HG03175 (cell line): ENCODE measurements at regions not wholly inside any gene's neighbourhood (a gene's known extent, or its start where the extent isn't known, plus 50 kb on each side); places are given as distances from the start of the nearest gene placed in this dataset.

Experiments used
- ATAC-seq: cut with Tn5 transposase; IDR thresholded peaks from one replicate; pipeline ENCODE4 v1.9.1; 2021; ENCODE audit warnings: mild to moderate bottlenecking, moderate library complexity; ENCODE audit not compliant: unreplicated experiment

- ATAC-seq: no peak
These were observed 185.3 kb downstream of the MID1IP1 start for GRCh38 chrX:38986586-38986985.

- ATAC-seq: no peak
These were observed 186.0 kb downstream of the MID1IP1 start for GRCh38 chrX:38987198-38987651.

GRCh38 chrX:38988301-38988700 lies 187.0 kb downstream of the MID1IP1 start:
- no peak for ATAC-seq

GRCh38 chrX:38989076-38989475 lies 187.8 kb downstream of the MID1IP1 start:
- ATAC-seq: no peak

- no peak for ATAC-seq
These were observed 190.6 kb downstream of the MID1IP1 start for GRCh38 chrX:38991656-38992440.

DNA sequence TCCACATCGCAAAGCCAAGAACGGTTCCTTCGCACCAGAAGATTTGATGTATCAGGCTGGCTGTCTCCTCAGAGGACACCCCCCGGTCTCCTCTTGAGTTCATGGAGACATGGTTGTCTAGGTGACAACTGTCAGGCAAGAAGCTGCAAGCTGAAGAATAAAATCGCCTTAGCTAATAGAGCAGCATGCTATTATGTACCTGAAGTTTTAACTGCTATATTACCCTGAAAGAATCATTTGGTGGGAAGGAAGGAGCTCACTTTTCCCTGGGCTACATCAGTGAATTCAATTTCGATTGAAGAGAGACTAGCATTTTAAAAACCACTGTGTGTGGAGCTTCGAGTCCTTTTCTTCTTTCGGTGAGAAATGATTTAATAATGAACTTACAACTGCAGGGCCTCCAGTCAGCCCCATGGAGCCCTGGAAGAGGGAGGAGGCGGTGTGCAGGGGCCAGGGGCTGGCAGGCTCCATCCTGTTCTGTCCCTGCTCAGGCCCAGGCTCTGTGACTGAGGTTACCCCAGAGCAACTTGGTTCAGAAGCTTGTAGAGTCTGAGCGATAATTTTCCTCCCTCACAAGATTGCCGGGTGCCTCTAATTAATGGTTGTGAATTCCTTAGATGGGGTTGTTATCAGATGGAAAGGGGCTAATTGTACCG lies 191.3 kb downstream of the MID1IP1 start:
- no peak for ATAC-seq

GRCh38 chrX:38993500-38993899 lies 192.2 kb downstream of the MID1IP1 start:
- no peak for ATAC-seq

- no peak for ATAC-seq
These were observed 197.8 kb downstream of the MID1IP1 start for GRCh38 chrX:38999099-38999498.

- ATAC-seq: no peak
These were observed 198.9 kb downstream of the MID1IP1 start for GRCh38 chrX:38999967-39000745.

GRCh38 chrX:39000802-39001201 lies 199.5 kb downstream of the MID1IP1 start:
- no peak for ATAC-seq

GRCh38 chrX:39002466-39002865 lies 201.2 kb downstream of the MID1IP1 start:
- no peak for ATAC-seq

DNA sequence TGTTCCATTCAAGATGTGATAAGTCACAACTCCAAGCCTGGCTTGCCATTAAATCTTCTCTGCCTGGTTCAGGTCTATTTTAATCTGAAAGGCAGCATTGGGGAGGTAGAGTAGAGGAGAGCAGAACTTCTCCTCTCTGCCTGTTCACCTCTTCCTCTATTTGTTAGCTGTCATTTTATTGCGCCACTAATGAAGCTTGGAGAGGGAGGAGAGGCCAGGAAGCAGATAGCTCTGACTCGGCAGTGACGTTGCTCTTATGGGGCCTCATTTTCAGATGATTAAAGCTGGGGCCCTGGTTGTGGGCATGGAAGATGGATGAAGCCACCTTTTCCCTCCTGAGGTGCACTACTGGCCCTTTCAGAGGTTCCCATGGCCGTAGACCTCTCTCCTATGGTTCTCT lies 207.3 kb downstream of the MID1IP1 start:
- no peak for ATAC-seq

DNA sequence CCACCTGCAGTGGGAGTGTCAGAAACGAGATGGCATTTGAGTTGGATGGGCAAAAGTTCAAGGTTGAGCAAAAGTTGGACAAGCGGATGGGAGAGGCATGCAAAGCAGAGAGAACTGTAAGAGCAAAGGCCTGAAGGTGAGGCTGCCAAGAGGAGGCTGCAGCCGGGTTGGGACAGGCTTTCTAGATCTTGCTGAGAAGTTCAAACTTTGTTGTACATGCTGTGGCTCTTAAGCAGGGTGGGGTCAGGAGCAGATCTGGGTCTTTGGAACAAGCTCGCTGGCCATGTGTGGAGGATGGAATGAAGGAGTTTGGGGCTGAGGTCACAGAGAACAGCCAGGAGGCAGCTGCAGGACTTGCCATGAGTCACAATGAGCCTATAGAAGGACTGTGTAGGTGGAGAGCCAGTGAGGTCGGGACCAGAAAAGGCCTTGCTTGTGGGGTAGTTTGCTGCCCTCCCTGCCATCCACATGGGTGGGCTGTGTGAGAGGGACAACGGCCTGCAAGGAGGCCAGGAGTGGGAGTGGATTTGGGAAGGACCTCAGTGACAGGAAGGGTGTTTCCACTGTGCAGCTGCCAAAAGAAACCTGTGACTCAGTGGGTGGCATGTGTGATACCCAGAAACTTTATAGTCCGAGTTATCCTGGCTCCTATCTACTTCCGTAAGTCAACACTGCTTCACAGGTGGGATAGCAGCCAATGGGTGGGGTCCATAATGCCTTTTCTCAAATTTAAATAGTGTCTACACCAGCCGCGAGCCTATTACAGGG lies 210.4 kb downstream of the MID1IP1 start:
- no peak for ATAC-seq

- ATAC-seq: no peak
These were observed 211.4 kb downstream of the MID1IP1 start for GRCh38 chrX:39012621-39013111.

DNA sequence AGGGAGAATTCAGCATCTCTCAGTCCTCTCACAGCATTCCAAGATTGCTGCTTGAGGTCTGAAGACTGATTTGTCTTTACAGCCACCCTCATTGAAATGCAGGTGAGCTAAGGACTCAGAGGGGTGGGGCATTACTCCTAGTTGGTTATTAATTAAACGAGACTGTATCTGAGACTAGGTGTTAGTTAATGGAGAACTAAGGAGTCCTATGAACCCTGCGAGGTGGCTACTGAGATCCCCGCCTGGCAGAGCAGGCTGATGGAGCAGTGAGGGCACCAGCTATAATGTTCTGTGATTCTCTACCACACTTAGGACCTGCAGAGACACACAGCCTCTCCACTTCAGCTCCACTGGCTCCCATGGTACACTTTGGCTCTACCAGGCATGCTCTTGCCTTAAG lies 215.3 kb downstream of the MID1IP1 start:
- no peak for ATAC-seq

DNA sequence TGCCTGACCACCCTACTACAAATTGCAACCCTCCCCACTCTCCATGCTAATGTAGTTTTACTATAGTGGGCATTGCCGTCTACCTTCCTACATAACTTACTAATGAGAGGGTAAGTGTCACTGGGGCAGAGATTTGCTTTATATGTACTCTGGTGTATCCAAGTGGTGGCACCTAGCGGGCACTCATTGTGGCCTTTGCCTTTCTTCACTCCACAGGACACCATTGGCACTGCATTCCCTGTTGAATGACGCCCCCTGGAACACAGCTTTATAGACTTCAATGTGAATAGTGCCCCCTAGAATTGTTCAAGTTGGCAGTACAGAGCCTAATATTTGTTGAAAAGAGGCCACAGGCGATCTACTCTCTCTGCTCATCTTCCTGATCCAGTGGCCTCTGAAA lies 215.8 kb downstream of the MID1IP1 start:
- ATAC-seq: no peak

DNA sequence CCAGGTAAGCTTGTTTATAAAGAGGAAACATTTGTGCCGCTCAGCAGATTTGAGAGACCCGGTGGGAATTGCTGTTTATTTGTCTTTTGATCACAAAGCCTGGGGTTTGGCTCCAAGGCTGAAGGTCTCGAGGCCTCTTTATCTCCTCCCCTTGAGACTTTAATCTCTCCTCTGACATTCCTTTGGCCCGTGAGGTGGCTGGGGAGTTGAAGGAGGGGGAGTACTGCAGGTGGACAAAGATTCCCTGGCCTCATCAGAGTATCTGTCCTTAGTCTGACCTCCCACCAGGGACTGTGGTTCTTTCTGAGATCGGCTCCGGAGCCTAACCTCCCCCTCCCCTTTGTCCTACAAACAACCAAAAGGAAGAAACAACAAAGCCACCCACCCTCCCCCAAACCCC lies 216.5 kb downstream of the MID1IP1 start:
- no peak for ATAC-seq

- ATAC-seq: no peak
These were observed 217.3 kb downstream of the MID1IP1 start for GRCh38 chrX:39018541-39018940.

DNA sequence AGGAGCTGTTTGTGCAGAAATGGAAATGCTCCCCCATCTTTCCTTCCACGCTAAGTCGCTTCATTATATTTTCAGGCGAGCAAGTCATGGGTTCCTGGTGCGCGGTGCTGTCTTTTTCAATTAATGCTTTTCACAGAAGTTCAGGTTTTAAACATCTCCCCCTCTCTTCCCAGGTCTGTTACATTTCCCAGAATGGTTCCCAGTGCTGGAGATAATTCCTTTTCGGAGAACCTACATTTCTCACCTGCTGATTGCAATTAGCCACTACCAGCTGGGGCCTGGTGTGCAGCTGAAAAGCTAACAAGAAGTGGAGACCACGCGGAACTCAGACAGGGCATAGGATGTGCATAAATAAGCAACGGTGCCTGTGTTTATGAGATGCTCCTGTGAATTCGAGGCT lies 217.8 kb downstream of the MID1IP1 start:
- ATAC-seq: no peak

- no peak for ATAC-seq
These were observed 218.9 kb downstream of the MID1IP1 start for GRCh38 chrX:39020051-39020669.
